Nephron progenitor cell (in vitro differentiated cells): ENCODE measurements at regions not wholly inside any gene's neighbourhood (a gene's known extent, or its start where the extent isn't known, plus 50 kb on each side); places are given as distances from the start of the nearest gene placed in this dataset.

Experiments
- DNase-seq: peaks from one replicate; pipeline ENCODE4 v3.0.0; 2021
- H3K27ac Mint-ChIP-seq: 2 replicates; pipeline ENCODE4 v1.8.0; 2021; ENCODE audit warnings: mild to moderate bottlenecking, moderate library complexity, mixed read lengths
- H3K27me3 Mint-ChIP-seq: 2 replicates; pipeline ENCODE4 v1.8.0; 2021; ENCODE audit warnings: mild to moderate bottlenecking, low read depth, mixed read lengths; ENCODE audit not compliant: poor library complexity
- H3K36me3 Mint-ChIP-seq: 2 replicates; pipeline ENCODE4 v1.8.0; 2021; ENCODE audit warnings: low read depth, mixed read lengths
- H3K4me1 Mint-ChIP-seq: 2 replicates; pipeline ENCODE4 v1.8.0; 2021; ENCODE audit warnings: mixed read lengths
- H3K4me3 Mint-ChIP-seq: 2 replicates; pipeline ENCODE4 v1.8.0; 2021; ENCODE audit warnings: mild to moderate bottlenecking, moderate library complexity, mixed read lengths
- H3K9me3 Mint-ChIP-seq: 2 replicates; pipeline ENCODE4 v1.8.0; 2021; ENCODE audit warnings: mild to moderate bottlenecking, moderate library complexity, mixed read lengths
- CTCF ChIP-seq: fragments of 200-600 bp; sonication (generic); IDR thresholded peaks from 2 replicates; pipeline ENCODE4 v1.5.0; 2021; ENCODE audit warnings: antibody characterized with exemption

GRCh38 chrX:10327651-10328050 is 170.9 kb downstream of the CLCN4 start:
- Mint-ChIP-seq H3K4me3 (no peak overlapping the region), H3K4me1 (peaks cover 5% of the 10 kb centered on the region), H3K27ac (no peak overlapping the region), H3K9me3 (peaks cover 31% of the 10 kb centered on the region), H3K36me3 (no peaks in the 10 kb centered on the region), H3K27me3 (peaks cover 3% of the 10 kb centered on the region)
- DNase-seq, result no peak
- no peak for TF ChIP-seq CTCF

- Mint-ChIP-seq H3K27ac (no peak overlapping the region), H3K9me3 (peaks cover 32% of the 10 kb centered on the region), H3K4me3 (no peak overlapping the region), H3K4me1 (peaks cover 5% of the 10 kb centered on the region), H3K36me3 (no peaks in the 10 kb centered on the region), H3K27me3 (peaks cover 3% of the 10 kb centered on the region)
- DNase-seq, result no peak
- TF ChIP-seq CTCF, result no peak
Measured at GRCh38 chrX:10329984-10330383, 173.2 kb downstream of the CLCN4 start.

GRCh38 chrX:10341309-10341708 is 184.5 kb downstream of the CLCN4 start:
- Mint-ChIP-seq H3K36me3 (no peaks in the 10 kb centered on the region), H3K4me1 (no peaks in the 10 kb centered on the region), H3K27ac (no peak overlapping the region), H3K9me3 (peaks cover 29% of the 10 kb centered on the region), H3K27me3 (no peaks in the 10 kb centered on the region), H3K4me3 (no peak overlapping the region)
- no peak for DNase-seq
- TF ChIP-seq CTCF, result no peak

- no peak for DNase-seq
- Mint-ChIP-seq H3K27ac (no peak overlapping the region), H3K27me3 (no peaks in the 10 kb centered on the region)
Measured at GRCh38 chrX:10350221-10350620, 193.4 kb downstream of the CLCN4 start.

GRCh38 chrX:10350981-10351380 is 194.2 kb downstream of the CLCN4 start:
- no peaks in the 10 kb centered on the region for H3K27me3 Mint-ChIP-seq
- no peak for TF ChIP-seq CTCF
- H3K36me3 Mint-ChIP-seq, result no peaks in the 10 kb centered on the region
- H3K9me3 Mint-ChIP-seq, result peaks cover 33% of the 10 kb centered on the region
- peaks cover 6% of the 10 kb centered on the region for H3K4me1 Mint-ChIP-seq
- no peak overlapping the region for H3K4me3 Mint-ChIP-seq
- no peak overlapping the region for H3K27ac Mint-ChIP-seq
- no peak for DNase-seq

More at GRCh38 chrX:10350221-10350620, 193.4 kb downstream of the CLCN4 start:
- peaks cover 6% of the 10 kb centered on the region for H3K4me1 Mint-ChIP-seq
- peaks cover 38% of the 10 kb centered on the region for H3K9me3 Mint-ChIP-seq
- H3K4me3 Mint-ChIP-seq, result no peak overlapping the region
- no peak for TF ChIP-seq CTCF
- no peaks in the 10 kb centered on the region for H3K36me3 Mint-ChIP-seq

- H3K4me3 Mint-ChIP-seq, result no peak overlapping the region
- no peak for DNase-seq
- peaks cover 6% of the 10 kb centered on the region for H3K4me1 Mint-ChIP-seq
- TF ChIP-seq CTCF, result no peak
- peak overlapping the region; percentile 12 for H3K27ac Mint-ChIP-seq
- no peaks in the 10 kb centered on the region for H3K27me3 Mint-ChIP-seq
- H3K9me3 Mint-ChIP-seq, result peaks cover 18% of the 10 kb centered on the region
- no peaks in the 10 kb centered on the region for H3K36me3 Mint-ChIP-seq
Measured at GRCh38 chrX:10352536-10352935, 195.8 kb downstream of the CLCN4 start.
